H1 (cell line): ENCODE measurements at regions not wholly inside any gene's neighbourhood (a gene's known extent, or its start where the extent isn't known, plus 50 kb on each side); places are given as distances from the start of the nearest gene placed in this dataset.
A peak's percentile ranks its signal among the peaks of the same experiment; 100 is the strongest.
"Not testable (repeated sequence)": the region's sequence is repeated elsewhere in the genome, so short reads cannot be mapped to it uniquely, and the experiment has no call there.

Experiments
- CTCF ChIA-PET: fragments of 300-600 bp; sonication (Branson Sonifier 250); formaldehyde crosslinking; loops from one replicate; lab custom pipeline; 2021; ENCODE audit not compliant: partially characterized antibody; lab: Charles Lee
- POLR2A ChIA-PET: fragments of 300-600 bp; sonication (Branson Sonifier 250); formaldehyde crosslinking; loops from one replicate; lab custom pipeline; 2021; ENCODE audit warnings: inconsistent platforms; ENCODE audit not compliant: partially characterized antibody; lab: Charles Lee
- DNase-seq, 2 experiments: peaks; one replicate each; pipeline versions ENCODE4 v3.0.0 to v3.0.0-alpha.2; 2010 to 2022; ENCODE audit warnings: low spot score in 2 of 2, low read depth in 1 of 2, mixed read lengths in 1 of 2
- FAIRE-seq: peaks from 2 replicates; lab custom pipeline; 2011; peaks lifted over from hg19 to GRCh38; lab: Jason Lieb, UNC
- H2AFZ ChIP-seq: 2 replicates; pipeline ENCODE4 v1.8.1; 2012; ENCODE audit warnings: low read length, inconsistent platforms
- H2AK5ac ChIP-seq: 2 replicates; pipeline ENCODE4 v1.6.1; 2013; ENCODE audit warnings: low read depth, low read length
- H2BK120ac ChIP-seq: replicated peaks from 2 replicates; pipeline ENCODE3; 2013; ENCODE audit warnings: low read depth, low read length, inconsistent platforms
- H2BK12ac ChIP-seq: 2 replicates; pipeline ENCODE4 v1.6.1; 2013; ENCODE audit warnings: low read depth, low read length
- H2BK15ac ChIP-seq: 2 replicates; pipeline ENCODE4 v1.6.1; 2013; ENCODE audit warnings: low read length
- H2BK20ac ChIP-seq: 2 replicates; pipeline ENCODE4 v1.6.1; 2013; ENCODE audit warnings: low read length
- H2BK5ac ChIP-seq: 2 replicates; pipeline ENCODE4 v1.6.1; 2013; ENCODE audit warnings: low read depth, low read length
- H3K14ac ChIP-seq: 2 replicates; pipeline ENCODE4 v1.6.1; 2013; ENCODE audit warnings: inconsistent platforms; ENCODE audit not compliant: insufficient read length
- H3K18ac ChIP-seq: 2 replicates; pipeline ENCODE4 v1.6.1; 2013; ENCODE audit warnings: low read length; ENCODE audit errors: extremely low read depth
- H3K23ac ChIP-seq: 2 replicates; pipeline ENCODE4 v1.6.1; 2013; ENCODE audit warnings: inconsistent platforms; ENCODE audit not compliant: insufficient read length
- H3K23me2 ChIP-seq: 2 replicates; pipeline ENCODE4 v1.6.1; 2013; ENCODE audit warnings: low read depth, low read length
- H3K27ac ChIP-seq: 2 replicates; pipeline ENCODE4 v1.6.1; 2011; ENCODE audit warnings: low read depth, low read length, inconsistent platforms
- H3K27me3 ChIP-seq, 4 experiments: replicated peaks in 1 of 4; 1 replicate in 1 of 4; 2 replicates in 3 of 4; pipeline versions ENCODE4 v1.6.1 to v1.8.1; 2011 to 2013; ENCODE audit warnings: low read length in 3 of 4, mild to moderate bottlenecking in 3 of 4, inconsistent platforms in 2 of 4, mixed read lengths in 2 of 4, moderate library complexity in 1 of 4; ENCODE audit not compliant: control insufficient read depth in 3 of 4, insufficient read depth in 3 of 4; ENCODE audit errors: extremely low read depth in 1 of 4
- H3K36me3 ChIP-seq, 4 experiments: 2 replicates each; pipeline versions ENCODE4 v1.6.1 to v1.8.1; 2011 to 2013; ENCODE audit warnings: mild to moderate bottlenecking in 4 of 4, low read length in 3 of 4, moderate library complexity in 2 of 4, control low read depth in 1 of 4, inconsistent platforms in 1 of 4; ENCODE audit not compliant: insufficient read depth in 4 of 4, control insufficient read depth in 2 of 4
- H3K4ac ChIP-seq: replicated peaks from 2 replicates; pipeline ENCODE3; 2013; ENCODE audit warnings: low read length, low read depth, mixed read lengths, inconsistent platforms; ENCODE audit not compliant: insufficient read length
- H3K4me1 ChIP-seq, 4 experiments: replicated peaks in 1 of 4; 1 replicate in 1 of 4; 2 replicates in 3 of 4; pipeline versions ENCODE4 v1.6.1 to v1.8.1; 2011 to 2013; ENCODE audit warnings: low read length in 3 of 4, inconsistent platforms in 2 of 4, mixed read lengths in 1 of 4; ENCODE audit not compliant: insufficient read depth in 4 of 4, control insufficient read depth in 3 of 4
- H3K4me2 ChIP-seq, 2 experiments: 2 replicates each; pipeline versions ENCODE4 v1.6.1 to v1.8.1; 2011 to 2013; ENCODE audit warnings: low read depth in 2 of 2, low read length in 2 of 2, control low read depth in 1 of 2, inconsistent platforms in 1 of 2, mild to moderate bottlenecking in 1 of 2; ENCODE audit not compliant: insufficient read depth in 1 of 2
- H3K4me3 ChIP-seq, 4 experiments: fragments of 200-600, 300-600 bp in 1 of 4; sonication (generic), shearing (Covaris generic), sonication (Bioruptor Twin) in 1 of 4; 2 replicates each; pipeline versions ENCODE4 v1.5.1 to v1.8.1; 2011 to 2016; ENCODE audit warnings: low read length in 4 of 4, low read depth in 3 of 4, control low read depth in 2 of 4, inconsistent platforms in 2 of 4, mild to moderate bottlenecking in 2 of 4, mixed read lengths in 1 of 4, moderate library complexity in 1 of 4; ENCODE audit not compliant: insufficient read depth in 2 of 4; ENCODE audit errors: extremely low read depth in 1 of 4
- H3K56ac ChIP-seq: replicated peaks from 2 replicates; pipeline ENCODE3; 2013; ENCODE audit warnings: low read depth, mild to moderate bottlenecking, mixed read lengths, low read length, inconsistent platforms; ENCODE audit not compliant: insufficient read length
- H3K79me1 ChIP-seq: 2 replicates; pipeline ENCODE4 v1.6.1; 2013; ENCODE audit warnings: low read depth, low read length, control low read depth
- H3K79me2 ChIP-seq, 2 experiments: 2 replicates each; pipeline versions ENCODE4 v1.6.1 to v1.8.1; 2012 to 2013; ENCODE audit warnings: low read length in 2 of 2, mild to moderate bottlenecking in 2 of 2, inconsistent platforms in 1 of 2; ENCODE audit not compliant: insufficient read depth in 2 of 2, control insufficient read depth in 1 of 2
- H3K9ac ChIP-seq, 4 experiments: replicated peaks in 1 of 4; 1 replicate in 1 of 4; 2 replicates in 3 of 4; pipeline versions ENCODE4 v1.6.1 to v1.8.1; 2011 to 2013; ENCODE audit warnings: low read depth in 3 of 4, low read length in 3 of 4, control low read depth in 2 of 4, mild to moderate bottlenecking in 2 of 4, moderate library complexity in 2 of 4, inconsistent platforms in 1 of 4; ENCODE audit errors: extremely low read depth in 1 of 4
- H3K9me3 ChIP-seq, 2 experiments: 2 replicates each; pipeline versions ENCODE4 v1.6.1 to v1.8.1; 2012 to 2013; ENCODE audit warnings: mild to moderate bottlenecking in 2 of 2, moderate library complexity in 2 of 2, control low read depth in 1 of 2, inconsistent platforms in 1 of 2, low read depth in 1 of 2, low read length in 1 of 2, mixed read lengths in 1 of 2; ENCODE audit not compliant: insufficient read depth in 2 of 2
- H4K20me1 ChIP-seq, 2 experiments: replicated peaks in 1 of 2; 2 replicates each; pipeline versions ENCODE3 to v1.8.1; 2011 to 2013; ENCODE audit warnings: inconsistent platforms in 2 of 2, low read length in 2 of 2, mild to moderate bottlenecking in 1 of 2; ENCODE audit not compliant: insufficient read depth in 2 of 2, control insufficient read depth in 1 of 2
- H4K5ac ChIP-seq: 2 replicates; pipeline ENCODE4 v1.6.1; 2013; ENCODE audit warnings: low read length, low read depth, mixed read lengths, inconsistent platforms; ENCODE audit not compliant: insufficient read length
- H4K8ac ChIP-seq: 2 replicates; pipeline ENCODE4 v1.8.0; 2013; ENCODE audit warnings: mild to moderate bottlenecking, moderate library complexity, low read length, inconsistent platforms; ENCODE audit not compliant: insufficient read depth; ENCODE audit errors: extremely low read depth
- H4K91ac ChIP-seq: replicated peaks from 2 replicates; pipeline ENCODE3; 2013; ENCODE audit warnings: low read length, mixed read lengths, inconsistent platforms; ENCODE audit not compliant: insufficient read length
- EZH2 ChIP-seq: fragments of 200-600 bp; sonication (generic); IDR thresholded peaks from 2 replicates; pipeline ENCODE4 v1.7.1; 2012; ENCODE audit warnings: low read depth, mild to moderate bottlenecking, moderate library complexity, low read length, inconsistent platforms; ENCODE audit not compliant: severe bottlenecking
- RNF2 ChIP-seq: fragments of 200-900, 300-1000 bp; sonication (generic); IDR thresholded peaks from 2 replicates; pipeline ENCODE4 v1.7.1; 2016; ENCODE audit warnings: borderline replicate concordance, low read depth, mild to moderate bottlenecking, antibody characterized with exemption, low read length; ENCODE audit not compliant: poor library complexity, severe bottlenecking; ENCODE audit errors: missing control alignments
- SUZ12 ChIP-seq: fragments of 200-600 bp; sonication (generic); IDR thresholded peaks from 2 replicates; pipeline ENCODE4 v1.6.1; 2012; ENCODE audit warnings: mild to moderate bottlenecking, inconsistent platforms, low read length, moderate library complexity, mixed read lengths
- WGBS, 2 experiments: shearing (Covaris generic) in 1 of 2; methylation state at CpG; one replicate each; pipeline versions ENCODE4 v1.1.6 to v1.1.7; 2013 to 2015; ENCODE audit warnings: low lambda C conversion rate in 2 of 2, mixed read lengths in 2 of 2, inconsistent platforms in 1 of 2, low coverage in 1 of 2, missing lambda C conversion rate in 1 of 2; ENCODE audit not compliant: insufficient replicate concordance in 2 of 2, insufficient coverage in 1 of 2, insufficient read length in 1 of 2; ENCODE audit errors: extremely low coverage in 1 of 2, missing lambda C conversion rate in 1 of 2; 5-methylcytosine and 5-hydroxymethylcytosine counted together

GRCh38 chr9:64774004-64774812, 510.8 kb downstream of the FOXD4L5 start:
- CTCF ChIA-PET, DNase-seq, H4K20me1 ChIP-seq: not testable (repeated sequence)

More at GRCh38 chr9:64774004-64774812, 510.8 kb downstream of the FOXD4L5 start:
- H3K18ac ChIP-seq, H2BK5ac ChIP-seq, H2BK120ac ChIP-seq, H3K9me3 ChIP-seq, H3K23ac ChIP-seq, H3K79me2 ChIP-seq, H3K56ac ChIP-seq, H3K79me1 ChIP-seq, H4K91ac ChIP-seq, H3K14ac ChIP-seq, H2BK20ac ChIP-seq, H2AFZ ChIP-seq, H4K8ac ChIP-seq, H3K4me2 ChIP-seq, POLR2A ChIA-PET, H3K27ac ChIP-seq, H3K23me2 ChIP-seq, H2AK5ac ChIP-seq, H2BK15ac ChIP-seq, H3K4ac ChIP-seq, H2BK12ac ChIP-seq, H3K9ac ChIP-seq, H3K36me3 ChIP-seq, H3K4me1 ChIP-seq, H4K5ac ChIP-seq, FAIRE-seq: not testable (repeated sequence)
- Histone ChIP-seq H3K27me3 (peaks cover 1 to 12% (median 7%) of the 10 kb centered on the region in 4 experiments; a peak in 5 of 7 replicates), H3K4me3 (peak overlapping the region in 1 of 4 experiments; percentile 42; a peak in 1 of 8 replicates)
- TF ChIP-seq EZH2 (peak; percentile 51), RNF2 (peak; percentile 28), SUZ12 (peak; percentile 27; the same call in 1 of the 2 replicates)
- no CpG with 5 or more reads among the region's 108 CpGs for WGBS, 2 experiments
